Left lung (tissue), 4 donors: ENCODE measurements at regions not wholly inside any gene's neighbourhood (a gene's known extent, or its start where the extent isn't known, plus 50 kb on each side); places are given as distances from the start of the nearest gene placed in this dataset.
"Not testable (repeated sequence)": the region's sequence is repeated elsewhere in the genome, so short reads cannot be mapped to it uniquely, and the experiment has no call there.

Experiments used
- ATAC-seq: fragments of 200-7000 bp; cut with Tn5 transposase; one replicate; pipeline ENCODE4 v1.9.1; 2020; ENCODE audit warnings: moderate library complexity
- DNase-seq, 4 donors: peaks; one replicate each; pipeline ENCODE4 v3.0.0-alpha.2; 2013 to 2020
- H3K27ac ChIP-seq, 2 donors: fragments of 200-600 bp; sonication (generic) in 1 of 2; one replicate each; pipeline versions ENCODE4 v1.5.0 to v1.8.0; 2020 to 2021
- H3K27me3 ChIP-seq, 2 donors: fragments of 200-600 bp; sonication (generic) in 1 of 2; one replicate each; pipeline versions ENCODE4 v1.5.0 to v1.8.0; 2020 to 2021
- H3K36me3 ChIP-seq, 2 donors: fragments of 200-600 bp; sonication (generic) in 1 of 2; one replicate each; pipeline versions ENCODE4 v1.5.0 to v1.8.0; 2020 to 2021
- H3K4me1 ChIP-seq, 2 donors: fragments of 200-600 bp; one replicate each; pipeline ENCODE4 v1.8.0; 2021
- H3K4me3 ChIP-seq, 2 donors: fragments of 200-600 bp; sonication (generic) in 1 of 2; one replicate each; pipeline versions ENCODE4 v1.5.0 to v1.8.0; 2020 to 2021; ENCODE audit warnings: mild to moderate bottlenecking in 1 of 2
- H3K9me3 ChIP-seq, 2 donors: fragments of 200-600 bp; sonication (generic) in 1 of 2; one replicate each; pipeline versions ENCODE4 v1.5.0 to v1.8.0; 2020 to 2021
- CTCF ChIP-seq, 2 donors: fragments of 200-600 bp; sonication (generic) in 1 of 2; IDR thresholded peaks; one replicate each; pipeline versions ENCODE4 v1.5.0 to v1.8.0; 2021; ENCODE audit warnings: antibody characterized with exemption in 2 of 2
- intact Hi-C, 2 donors: fragments of 100-400 bp; cut with DNase I; formaldehyde crosslinking; loops; one replicate each; pipeline versions ENCODE4 v1.11.2 to v1.14.2; 2022
- donor health status: DM: no; HTN: yes; CAD: no.
- donor health status: DM: no; HTN: no; CAD: no.

- Histone ChIP-seq H3K36me3 (no peaks in the 10 kb centered on the region), H3K27ac (no peak overlapping the region), H3K4me3 (no peak overlapping the region), H3K9me3 (no peaks in the 10 kb centered on the region), H3K27me3 (peaks cover 0 to 4% of the 10 kb centered on the region in 2 donors), H3K4me1 (no peaks in the 10 kb centered on the region)
- no peak for TF ChIP-seq CTCF (IDR thresholded peaks at IDR 0.05)
- peak; percentile 36 for ATAC-seq
- intact Hi-C loops: no loop called here
- DNase-seq: no peak
Observed at GRCh38 chr18:26631135-26631534, 82.8 kb upstream of the KCTD1 start.

GRCh38 chr18:26630596-26630995 is 82.2 kb upstream of the KCTD1 start:
- peaks cover 0 to 5% of the 10 kb centered on the region in 2 donors for H3K9me3 ChIP-seq
- H3K4me1 ChIP-seq: no peaks in the 10 kb centered on the region
- H3K27ac ChIP-seq: no peak overlapping the region
- no peak overlapping the region for H3K4me3 ChIP-seq
- no peak for ATAC-seq
- TF ChIP-seq CTCF (IDR thresholded peaks at IDR 0.05): no peak
- no peak for DNase-seq
- H3K27me3 ChIP-seq: peaks cover 0 to 4% of the 10 kb centered on the region in 2 donors
- no peaks in the 10 kb centered on the region for H3K36me3 ChIP-seq
- intact Hi-C loops: no loop called here

DNA sequence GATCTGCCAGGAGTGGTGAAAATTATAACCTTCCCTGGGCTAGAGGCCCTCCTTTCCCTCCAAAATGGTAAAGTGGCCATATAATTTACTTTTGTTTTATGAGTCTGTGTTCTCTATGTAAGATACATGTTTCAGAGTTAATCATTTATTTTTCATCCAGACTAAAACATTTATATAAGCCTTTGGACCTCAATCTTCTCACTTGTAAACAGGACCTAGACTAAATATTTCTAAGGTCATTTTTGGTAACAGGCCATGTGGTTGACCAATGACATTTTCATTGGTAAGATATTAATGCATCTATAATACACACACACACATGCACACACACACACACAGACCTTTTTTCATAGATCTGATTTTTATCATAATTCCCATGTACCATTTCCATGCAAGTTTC is 79.7 kb upstream of the KCTD1 start:
- Histone ChIP-seq H3K4me3 (no peak overlapping the region), H3K27me3 (peaks cover 0 to 4% of the 10 kb centered on the region in 2 donors), H3K36me3 (no peaks in the 10 kb centered on the region), H3K9me3 (peaks cover 0 to 24% of the 10 kb centered on the region in 2 donors), H3K4me1 (no peaks in the 10 kb centered on the region), H3K27ac (no peak overlapping the region)
- no peak for TF ChIP-seq CTCF (IDR thresholded peaks at IDR 0.05)
- ATAC-seq: no peak
- intact Hi-C loops: no loop called here
- DNase-seq: no peak

GRCh38 chr18:26624443-26624842 is 76.1 kb upstream of the KCTD1 start:
- intact Hi-C loops: no loop called here
- H3K4me1 ChIP-seq: no peaks in the 10 kb centered on the region

GRCh38 chr18:26623314-26623713 is 75.0 kb upstream of the KCTD1 start:
- peaks cover 0 to 24% of the 10 kb centered on the region in 2 donors for H3K9me3 ChIP-seq
- H3K4me1 ChIP-seq, H3K36me3 ChIP-seq, DNase-seq, intact Hi-C loops, ATAC-seq, H3K27me3 ChIP-seq, H3K27ac ChIP-seq, H3K4me3 ChIP-seq: not testable (repeated sequence)

More at GRCh38 chr18:26624443-26624842, 76.1 kb upstream of the KCTD1 start:
- Histone ChIP-seq H3K36me3 (no peaks in the 10 kb centered on the region), H3K27ac (no peak overlapping the region), H3K4me3 (no peak overlapping the region), H3K9me3 (peaks cover 0 to 24% of the 10 kb centered on the region in 2 donors), H3K27me3 (peaks cover 0 to 4% of the 10 kb centered on the region in 2 donors)
- no peak for ATAC-seq
- no peak for TF ChIP-seq CTCF (IDR thresholded peaks at IDR 0.05)
- no peak for DNase-seq
